ENCODE measurements at regions not wholly inside any gene's neighbourhood (a gene's known extent, or its start where the extent isn't known, plus 50 kb on each side); places are given as distances from the start of the nearest gene placed in this dataset.

- ATAC-seq (no peak), DNase-seq (ENCODE audit: low spot score) (no peak)
- intact Hi-C loops (cut with DNase I), result no loop called here
These were observed 355.6 kb downstream of the CBLL2 start for GRCh38 chrX:22628275-22628674.

GRCh38 chrX:22629105-22629725 lies 356.5 kb downstream of the CBLL2 start:
- DNase-seq (ENCODE audit: low spot score), result no peak
- intact Hi-C loops (cut with DNase I), result no loop called here

GRCh38 chrX:22634083-22634482 lies 361.4 kb downstream of the CBLL2 start:
- intact Hi-C loops (cut with DNase I), result no loop called here
- ATAC-seq, result peak; percentile 17
- no peak for DNase-seq (ENCODE audit: low spot score)

More at GRCh38 chrX:22629105-22629725, 356.5 kb downstream of the CBLL2 start:
- ATAC-seq, result no peak

GRCh38 chrX:22634751-22635150 lies 362.0 kb downstream of the CBLL2 start:
- intact Hi-C loops (cut with DNase I), result no loop called here
- DNase-seq (ENCODE audit: low spot score) (no peak), ATAC-seq (no peak)

GRCh38 chrX:22648281-22648680 lies 351.5 kb upstream of the DDX53 start:
- no peak for DNase-seq (ENCODE audit: low spot score)
- no peak for ATAC-seq
- intact Hi-C loops (cut with DNase I), result no loop called here

GRCh38 chrX:22650691-22651090 lies 349.1 kb upstream of the DDX53 start:
- intact Hi-C loops (cut with DNase I), result no loop called here
- peak; percentile 89 for ATAC-seq
- no peak for DNase-seq (ENCODE audit: low spot score)

GRCh38 chrX:22652596-22652995 lies 347.2 kb upstream of the DDX53 start:
- ATAC-seq, result peak; percentile 54
- intact Hi-C loops (cut with DNase I), result no loop called here
- DNase-seq (ENCODE audit: low spot score), result no peak

GRCh38 chrX:22660756-22661155 lies 339.0 kb upstream of the DDX53 start:
- DNase-seq (ENCODE audit: low spot score) (no peak), ATAC-seq (no peak)
- intact Hi-C loops (cut with DNase I), result no loop called here

GRCh38 chrX:22662776-22663175 lies 337.0 kb upstream of the DDX53 start:
- intact Hi-C loops (cut with DNase I), result no loop called here
- ATAC-seq (no peak), DNase-seq (ENCODE audit: low spot score) (no peak)

GRCh38 chrX:22664826-22665225 lies 334.9 kb upstream of the DDX53 start:
- no peak for ATAC-seq
- no peak for DNase-seq (ENCODE audit: low spot score)
- intact Hi-C loops (cut with DNase I), result no loop called here

- intact Hi-C loops (cut with DNase I), result no loop called here
- ATAC-seq, result no peak
- no peak for DNase-seq (ENCODE audit: low spot score)
These were observed 333.9 kb upstream of the DDX53 start for GRCh38 chrX:22665818-22666217.

- DNase-seq (ENCODE audit: low spot score) (no peak), ATAC-seq (no peak)
- intact Hi-C loops (cut with DNase I), result no loop called here
These were observed 333.3 kb upstream of the DDX53 start for GRCh38 chrX:22666441-22666840.

GRCh38 chrX:22674932-22675331 lies 324.8 kb upstream of the DDX53 start:
- no peak for ATAC-seq
- intact Hi-C loops (cut with DNase I), result no loop called here

GRCh38 chrX:22686138-22686541 lies 313.6 kb upstream of the DDX53 start:
- intact Hi-C loops (cut with DNase I), result no loop called here
- DNase-seq (ENCODE audit: low spot score) (peak; percentile 61), ATAC-seq (peak; percentile 98)

More at GRCh38 chrX:22674932-22675331, 324.8 kb upstream of the DDX53 start:
- DNase-seq (ENCODE audit: low spot score), result no peak

GRCh38 chrX:22689290-22689689 lies 310.5 kb upstream of the DDX53 start:
- DNase-seq (ENCODE audit: low spot score) (no peak), ATAC-seq (no peak)
- intact Hi-C loops (cut with DNase I), result no loop called here

GRCh38 chrX:22690116-22690515 lies 309.6 kb upstream of the DDX53 start:
- ATAC-seq (no peak), DNase-seq (ENCODE audit: low spot score) (no peak)
- intact Hi-C loops (cut with DNase I), result no loop called here

- DNase-seq (ENCODE audit: low spot score) (no peak), ATAC-seq (no peak)
- intact Hi-C loops (cut with DNase I), result no loop called here
These were observed 307.7 kb upstream of the DDX53 start for GRCh38 chrX:22691966-22692565.

GRCh38 chrX:22698151-22698550 lies 301.6 kb upstream of the DDX53 start:
- ATAC-seq (no peak), DNase-seq (ENCODE audit: low spot score) (no peak)
- intact Hi-C loops (cut with DNase I), result no loop called here

- DNase-seq (ENCODE audit: low spot score) (no peak), ATAC-seq (peak; percentile 50)
- intact Hi-C loops (cut with DNase I), result no loop called here
These were observed 300.1 kb upstream of the DDX53 start for GRCh38 chrX:22699581-22700091.

GRCh38 chrX:22712942-22713341 lies 286.8 kb upstream of the DDX53 start:
- intact Hi-C loops (cut with DNase I), result no loop called here
- DNase-seq (ENCODE audit: low spot score) (no peak), ATAC-seq (no peak)

GRCh38 chrX:22730542-22730941 lies 269.2 kb upstream of the DDX53 start:
- DNase-seq (ENCODE audit: low spot score) (no peak), ATAC-seq (no peak)
- intact Hi-C loops (cut with DNase I), result no loop called here
